ENCODE measurements at regions not wholly inside any gene's neighbourhood (a gene's known extent, or its start where the extent isn't known, plus 50 kb on each side); places are given as distances from the start of the nearest gene placed in this dataset.

DNA sequence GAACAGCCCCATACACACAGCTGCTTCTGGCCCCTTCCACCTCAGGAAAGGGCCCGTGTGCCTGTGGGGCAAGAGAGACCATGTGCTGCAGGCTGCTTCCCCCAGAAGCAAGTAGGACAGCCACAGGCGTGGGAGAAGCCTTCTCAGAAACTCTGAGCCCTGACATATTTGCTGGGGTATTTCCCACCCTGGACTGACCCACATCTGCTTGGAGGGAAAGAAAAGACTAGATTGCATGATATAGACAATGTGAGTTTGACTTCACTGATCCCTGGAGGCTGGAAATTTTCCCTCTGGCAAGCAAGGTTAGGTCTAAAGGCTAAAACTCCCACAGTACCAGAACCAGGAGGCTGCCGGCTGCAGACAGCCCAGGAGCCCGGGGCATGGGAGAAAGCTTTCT lies 213.3 kb upstream of the SSTR4 start:
- no peak for DNase-seq
- H3K36me3 ChIP-seq (replicated peaks), result no peaks in the 10 kb centered on the region
- in situ Hi-C loops (cut with HindIII; ENCODE audit: low pct_ligation_motif_present, low sequenced_read_pairs), result no loop called here
- H3K4me3 ChIP-seq (ENCODE audit: low read depth, low read length), result no peak overlapping the region
- no peak overlapping the region for H3K27ac ChIP-seq
- TF ChIP-seq CTCF (IDR thresholded peaks at IDR 0.05; ENCODE audit: low read depth, low read length, missing control alignments), result no peak
- H3K27me3 ChIP-seq (replicated peaks), result no peaks in the 10 kb centered on the region

- no peak for TF ChIP-seq CTCF (IDR thresholded peaks at IDR 0.05; ENCODE audit: low read depth, low read length, missing control alignments)
- in situ Hi-C loops (cut with HindIII; ENCODE audit: low pct_ligation_motif_present, low sequenced_read_pairs), result no loop called here
- Histone ChIP-seq H3K27me3 (replicated peaks) (no peaks in the 10 kb centered on the region), H3K4me3 (ENCODE audit: low read depth, low read length) (no peak overlapping the region), H3K27ac (no peak overlapping the region), H3K36me3 (replicated peaks) (no peaks in the 10 kb centered on the region)
- no peak for DNase-seq
Observed at GRCh38 chr20:22823119-22823518, 212.0 kb upstream of the SSTR4 start.

- DNase-seq, result peak; percentile 17
- Histone ChIP-seq H3K4me3 (ENCODE audit: low read depth, low read length) (no peak overlapping the region), H3K27ac (no peak overlapping the region), H3K27me3 (replicated peaks) (no peaks in the 10 kb centered on the region), H3K36me3 (replicated peaks) (no peaks in the 10 kb centered on the region)
- in situ Hi-C loops (cut with HindIII; ENCODE audit: low pct_ligation_motif_present, low sequenced_read_pairs), result no loop called here
- no peak for TF ChIP-seq CTCF (IDR thresholded peaks at IDR 0.05; ENCODE audit: low read depth, low read length, missing control alignments)
Observed at GRCh38 chr20:22824077-22824476, 211.0 kb upstream of the SSTR4 start.

- no peak for TF ChIP-seq CTCF (IDR thresholded peaks at IDR 0.05; ENCODE audit: low read depth, low read length, missing control alignments)
- H3K4me3 ChIP-seq (ENCODE audit: low read depth, low read length), result no peak overlapping the region
- H3K27ac ChIP-seq, result no peak overlapping the region
- in situ Hi-C loops (cut with HindIII; ENCODE audit: low pct_ligation_motif_present, low sequenced_read_pairs), result no loop called here
- no peaks in the 10 kb centered on the region for H3K27me3 ChIP-seq (replicated peaks)
- no peaks in the 10 kb centered on the region for H3K36me3 ChIP-seq (replicated peaks)
- DNase-seq, result peak; percentile 48
Observed at GRCh38 chr20:22825076-22825475, 210.0 kb upstream of the SSTR4 start.

DNA sequence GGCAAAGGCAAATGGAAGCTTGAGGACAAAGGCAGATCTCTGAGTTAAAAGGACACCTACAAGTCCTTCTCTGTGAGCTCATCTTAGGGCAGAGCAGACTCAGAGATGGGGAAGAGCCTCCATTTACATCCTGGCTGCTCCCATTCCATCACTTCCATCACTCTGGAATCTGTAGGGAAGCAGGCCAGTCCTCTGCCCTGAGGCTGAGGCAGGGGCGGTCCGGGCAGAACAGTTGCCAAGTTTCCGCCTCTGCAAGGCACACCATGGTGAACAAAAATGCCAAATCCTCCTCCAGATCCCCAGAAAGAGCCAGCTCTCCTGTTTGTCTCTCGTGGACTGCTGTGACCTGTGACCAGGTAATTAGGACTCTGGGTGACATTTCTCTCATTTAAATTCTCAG lies 209.6 kb upstream of the SSTR4 start:
- Histone ChIP-seq H3K27me3 (replicated peaks) (no peaks in the 10 kb centered on the region), H3K36me3 (replicated peaks) (no peaks in the 10 kb centered on the region), H3K27ac (no peak overlapping the region), H3K4me3 (ENCODE audit: low read depth, low read length) (no peak overlapping the region)
- TF ChIP-seq CTCF (IDR thresholded peaks at IDR 0.05; ENCODE audit: low read depth, low read length, missing control alignments), result no peak
- no peak for DNase-seq
- in situ Hi-C loops (cut with HindIII; ENCODE audit: low pct_ligation_motif_present, low sequenced_read_pairs), result no loop called here
